Mesenchymal stem cell (in vitro differentiated cells and primary cell): ENCODE measurements at regions not wholly inside any gene's neighbourhood (a gene's known extent, or its start where the extent isn't known, plus 50 kb on each side); places are given as distances from the start of the nearest gene placed in this dataset.

Experiments
- DNase-seq: peaks from one replicate; pipeline ENCODE4 v3.0.0-alpha.2; 2013
- H2AFZ ChIP-seq: one replicate; pipeline ENCODE4 v1.6.1; 2013; ENCODE audit warnings: low read depth, mild to moderate bottlenecking, control low read depth, inconsistent platforms, low read length, moderate library complexity
- H2AK5ac ChIP-seq: 2 replicates; pipeline ENCODE4 v1.6.1; 2013; ENCODE audit warnings: low read length, moderate library complexity, mild to moderate bottlenecking, inconsistent platforms; ENCODE audit not compliant: severe bottlenecking
- H2BK120ac ChIP-seq: one replicate; pipeline ENCODE4 v1.6.1; 2013; ENCODE audit warnings: low read depth, mild to moderate bottlenecking, inconsistent platforms, low read length, moderate library complexity
- H2BK12ac ChIP-seq, 2 experiments: one replicate each; pipeline ENCODE4 v1.6.1; 2013; ENCODE audit warnings: inconsistent platforms in 2 of 2, low read length in 2 of 2, mild to moderate bottlenecking in 2 of 2, moderate library complexity in 2 of 2, control low read depth in 1 of 2
- H2BK15ac ChIP-seq: one replicate; pipeline ENCODE4 v1.6.1; 2013; ENCODE audit warnings: mild to moderate bottlenecking, low read depth, inconsistent platforms; ENCODE audit not compliant: poor library complexity, severe bottlenecking
- H2BK5ac ChIP-seq: 2 replicates; pipeline ENCODE4 v1.6.1; 2013; ENCODE audit warnings: low read depth, mild to moderate bottlenecking, low read length, control low read depth, inconsistent platforms; ENCODE audit not compliant: poor library complexity, severe bottlenecking
- H3K14ac ChIP-seq, 2 experiments: one replicate each; pipeline ENCODE4 v1.6.1; 2013; ENCODE audit warnings: inconsistent platforms in 2 of 2, low read length in 2 of 2, control low read depth in 1 of 2, mild to moderate bottlenecking in 1 of 2, moderate library complexity in 1 of 2
- H3K18ac ChIP-seq, 2 experiments: one replicate each; pipeline ENCODE4 v1.6.1; 2013; ENCODE audit warnings: inconsistent platforms in 2 of 2, low read length in 2 of 2, control low read depth in 1 of 2, low read depth in 1 of 2, mild to moderate bottlenecking in 1 of 2
- H3K23ac ChIP-seq, 2 experiments: one replicate each; pipeline ENCODE4 v1.6.1; 2013; ENCODE audit warnings: inconsistent platforms in 2 of 2, low read length in 2 of 2, mild to moderate bottlenecking in 2 of 2, moderate library complexity in 2 of 2, control low read depth in 1 of 2
- H3K27ac ChIP-seq: 2 replicates; pipeline ENCODE4 v1.5.1; 2013; ENCODE audit warnings: mild to moderate bottlenecking, moderate library complexity, low read length, control low read depth, inconsistent platforms; ENCODE audit not compliant: poor library complexity, severe bottlenecking
- H3K27me3 ChIP-seq, 2 experiments: 2 replicates each; pipeline versions ENCODE4 v1.6.1 to v1.7.0; 2013; ENCODE audit warnings: low read length in 2 of 2, mild to moderate bottlenecking in 2 of 2, moderate library complexity in 2 of 2, control low read depth in 1 of 2, inconsistent platforms in 1 of 2; ENCODE audit not compliant: control insufficient read depth in 1 of 2, insufficient read depth in 1 of 2
- H3K36me3 ChIP-seq, 2 experiments: 2 replicates each; pipeline versions ENCODE4 v1.6.1 to v1.7.0; 2013; ENCODE audit warnings: low read length in 2 of 2, control low read depth in 1 of 2, inconsistent platforms in 1 of 2, low read depth in 1 of 2, mild to moderate bottlenecking in 1 of 2; ENCODE audit not compliant: insufficient read depth in 2 of 2, control insufficient read depth in 1 of 2
- H3K4ac ChIP-seq, 2 experiments: one replicate each; pipeline ENCODE4 v1.6.1; 2013; ENCODE audit warnings: inconsistent platforms in 2 of 2, low read length in 2 of 2, mild to moderate bottlenecking in 2 of 2, moderate library complexity in 2 of 2, control low read depth in 1 of 2, low read depth in 1 of 2
- H3K4me1 ChIP-seq: 2 replicates; pipeline ENCODE4 v1.6.1; 2013; ENCODE audit warnings: low read depth, low read length, control low read depth; ENCODE audit not compliant: control insufficient read depth, insufficient read depth
- H3K4me2 ChIP-seq: 2 replicates; pipeline ENCODE4 v1.6.1; 2013; ENCODE audit warnings: low read length, mild to moderate bottlenecking, inconsistent platforms; ENCODE audit not compliant: poor library complexity, severe bottlenecking
- H3K4me3 ChIP-seq, 2 experiments: 2 replicates each; pipeline versions ENCODE4 v1.5.1 to v1.7.0; 2013; ENCODE audit warnings: low read length in 2 of 2, mild to moderate bottlenecking in 2 of 2, control low read depth in 1 of 2, low read depth in 1 of 2; ENCODE audit not compliant: insufficient read depth in 1 of 2
- H3K79me1 ChIP-seq: replicated peaks from 2 replicates; pipeline ENCODE4 v1.6.1; 2013; ENCODE audit warnings: mild to moderate bottlenecking, control low read depth, low read length, inconsistent platforms; ENCODE audit not compliant: poor library complexity, severe bottlenecking
- H3K9ac ChIP-seq: 2 replicates; pipeline ENCODE4 v1.7.0; 2013; ENCODE audit warnings: mild to moderate bottlenecking, low read length, moderate library complexity
- H3K9me3 ChIP-seq: 2 replicates; pipeline ENCODE4 v1.7.0; 2013; ENCODE audit warnings: mild to moderate bottlenecking, low read length; ENCODE audit not compliant: control insufficient read depth
- H4K8ac ChIP-seq: one replicate; pipeline ENCODE4 v1.6.1; 2013; ENCODE audit warnings: inconsistent platforms, mild to moderate bottlenecking, low read length, moderate library complexity
- H4K91ac ChIP-seq: one replicate; pipeline ENCODE4 v1.6.1; 2013; ENCODE audit warnings: mild to moderate bottlenecking, low read length, inconsistent platforms
- WGBS: methylation state at CpG from one replicate; pipeline ENCODE4 v1.1.7; 2013; ENCODE audit warnings: mixed read lengths; 5-methylcytosine and 5-hydroxymethylcytosine counted together

- no peak overlapping the region for H2BK120ac ChIP-seq
- H3K23ac ChIP-seq: no peak overlapping the region
- H3K4me3 ChIP-seq: peak overlapping the region in 1 of 2 experiments; percentile 55
- H3K4me2 ChIP-seq: no peak overlapping the region
- H2AFZ ChIP-seq: no peak overlapping the region
- no peak overlapping the region for H3K18ac ChIP-seq
- no peak overlapping the region for H3K4ac ChIP-seq
- H2BK12ac ChIP-seq: no peak overlapping the region
- no peak overlapping the region for H2BK15ac ChIP-seq
- peak overlapping the region; percentile 18 for H3K9ac ChIP-seq
- H4K91ac ChIP-seq: no peak overlapping the region
- 84% methylated on average over 8 of the region's 8 CpGs for WGBS
- no peak overlapping the region for H2BK5ac ChIP-seq
- peaks cover 47 to 82% of the 10 kb centered on the region in 2 experiments for H3K27me3 ChIP-seq
- peaks cover 3% of the 10 kb centered on the region for H3K4me1 ChIP-seq
- H3K36me3 ChIP-seq: no peaks in the 10 kb centered on the region
- DNase-seq: no peak
- no peak overlapping the region for H2AK5ac ChIP-seq
- no peak overlapping the region for H3K27ac ChIP-seq
- no peaks in the 10 kb centered on the region for H3K79me1 ChIP-seq
- H4K8ac ChIP-seq: no peak overlapping the region
- H3K14ac ChIP-seq: no peak overlapping the region
- no peaks in the 10 kb centered on the region for H3K9me3 ChIP-seq
These were observed 206.9 kb downstream of the MELK start for GRCh38 chr9:36779582-36779981.

- no peak overlapping the region for H2AFZ ChIP-seq
- H4K8ac ChIP-seq: no peak overlapping the region
- peaks cover 3% of the 10 kb centered on the region for H3K4me1 ChIP-seq
- H3K14ac ChIP-seq: no peak overlapping the region
- H3K4me3 ChIP-seq: peak overlapping the region in 1 of 2 experiments; percentile 55
- no peak overlapping the region for H4K91ac ChIP-seq
- H3K36me3 ChIP-seq: no peaks in the 10 kb centered on the region
- no peak overlapping the region for H2AK5ac ChIP-seq
- H2BK5ac ChIP-seq: no peak overlapping the region
- no peaks in the 10 kb centered on the region for H3K79me1 ChIP-seq
- no peak overlapping the region for H3K27ac ChIP-seq
- H3K4ac ChIP-seq: no peak overlapping the region
- H3K4me2 ChIP-seq: no peak overlapping the region
- no peak for DNase-seq
- H3K9me3 ChIP-seq: no peaks in the 10 kb centered on the region
- no peak overlapping the region for H2BK12ac ChIP-seq
- no peak overlapping the region for H2BK120ac ChIP-seq
- no peak overlapping the region for H2BK15ac ChIP-seq
- no peak overlapping the region for H3K18ac ChIP-seq
- 75% methylated on average over 8 of the region's 8 CpGs for WGBS
- H3K9ac ChIP-seq: peak overlapping the region; percentile 18
- H3K23ac ChIP-seq: no peak overlapping the region
- peaks cover 52 to 83% of the 10 kb centered on the region in 2 experiments for H3K27me3 ChIP-seq
These were observed 207.5 kb downstream of the MELK start for GRCh38 chr9:36780186-36780585.

GRCh38 chr9:36781533-36781932 lies 208.8 kb downstream of the MELK start:
- Histone ChIP-seq H3K36me3 (no peaks in the 10 kb centered on the region), H4K8ac (no peak overlapping the region), H2BK15ac (no peak overlapping the region), H3K23ac (no peak overlapping the region), H3K9me3 (no peaks in the 10 kb centered on the region), H3K27ac (no peak overlapping the region), H3K4me3 (no peak overlapping the region), H2BK12ac (no peak overlapping the region), H2BK120ac (no peak overlapping the region), H3K4ac (no peak overlapping the region), H3K9ac (no peak overlapping the region), H4K91ac (no peak overlapping the region), H3K18ac (no peak overlapping the region), H3K4me2 (no peak overlapping the region), H2AK5ac (no peak overlapping the region), H3K4me1 (peaks cover 3% of the 10 kb centered on the region), H2BK5ac (no peak overlapping the region), H3K14ac (no peak overlapping the region), H3K27me3 (peaks cover 61 to 83% of the 10 kb centered on the region in 2 experiments), H2AFZ (no peak overlapping the region), H3K79me1 (no peaks in the 10 kb centered on the region)
- 69% methylated on average over 8 of the region's 10 CpGs for WGBS
- DNase-seq: no peak
